ENCODE measurements at regions not wholly inside any gene's neighbourhood (a gene's known extent, or its start where the extent isn't known, plus 50 kb on each side); places are given as distances from the start of the nearest gene placed in this dataset.

DNA sequence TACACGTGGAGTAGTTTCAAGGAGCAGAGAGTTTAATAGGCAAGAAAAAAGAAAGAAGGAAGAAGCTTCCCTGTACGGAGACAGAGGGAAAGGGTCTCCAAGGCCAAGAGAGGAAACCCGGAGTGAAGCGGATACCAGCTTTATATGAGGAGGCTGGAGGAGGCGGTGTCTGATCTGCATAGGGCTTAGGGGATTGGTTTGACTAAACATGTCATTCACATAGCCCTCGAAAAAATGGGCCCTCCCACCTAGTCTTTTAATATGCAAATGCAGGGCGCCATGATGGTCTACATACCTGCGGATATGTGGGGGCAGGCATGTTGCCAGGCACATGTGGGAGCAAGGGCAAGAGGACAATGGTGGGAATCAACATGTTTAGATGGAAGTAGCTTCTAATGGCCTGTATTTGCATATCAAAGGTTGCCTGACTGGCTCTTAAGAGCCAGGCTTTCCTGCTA, 103.1 kb upstream of the UGT8 start:
- TF ChIP-seq, protein P1, sequence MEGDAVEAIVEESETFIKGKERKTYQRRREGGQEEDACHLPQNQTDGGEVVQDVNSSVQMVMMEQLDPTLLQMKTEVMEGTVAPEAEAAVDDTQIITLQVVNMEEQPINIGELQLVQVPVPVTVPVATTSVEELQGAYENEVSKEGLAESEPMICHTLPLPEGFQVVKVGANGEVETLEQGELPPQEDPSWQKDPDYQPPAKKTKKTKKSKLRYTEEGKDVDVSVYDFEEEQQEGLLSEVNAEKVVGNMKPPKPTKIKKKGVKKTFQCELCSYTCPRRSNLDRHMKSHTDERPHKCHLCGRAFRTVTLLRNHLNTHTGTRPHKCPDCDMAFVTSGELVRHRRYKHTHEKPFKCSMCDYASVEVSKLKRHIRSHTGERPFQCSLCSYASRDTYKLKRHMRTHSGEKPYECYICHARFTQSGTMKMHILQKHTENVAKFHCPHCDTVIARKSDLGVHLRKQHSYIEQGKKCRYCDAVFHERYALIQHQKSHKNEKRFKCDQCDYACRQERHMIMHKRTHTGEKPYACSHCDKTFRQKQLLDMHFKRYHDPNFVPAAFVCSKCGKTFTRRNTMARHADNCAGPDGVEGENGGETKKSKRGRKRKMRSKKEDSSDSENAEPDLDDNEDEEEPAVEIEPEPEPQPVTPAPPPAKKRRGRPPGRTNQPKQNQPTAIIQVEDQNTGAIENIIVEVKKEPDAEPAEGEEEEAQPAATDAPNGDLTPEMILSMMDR (IDR thresholded peaks at IDR 0.05; ENCODE audit: low read depth, low read length), result no peak

GRCh38 chr4:114497116-114497515, 101.5 kb upstream of the UGT8 start:
- TF ChIP-seq, protein P1 (IDR thresholded peaks at IDR 0.05; ENCODE audit: low read depth, low read length), result no peak
- DNase-seq (ENCODE audit: extremely low read depth, low read depth), result no peak

More for the DNA sequence above, 103.1 kb upstream of the UGT8 start:
- no peak for DNase-seq (ENCODE audit: extremely low read depth, low read depth)

DNA sequence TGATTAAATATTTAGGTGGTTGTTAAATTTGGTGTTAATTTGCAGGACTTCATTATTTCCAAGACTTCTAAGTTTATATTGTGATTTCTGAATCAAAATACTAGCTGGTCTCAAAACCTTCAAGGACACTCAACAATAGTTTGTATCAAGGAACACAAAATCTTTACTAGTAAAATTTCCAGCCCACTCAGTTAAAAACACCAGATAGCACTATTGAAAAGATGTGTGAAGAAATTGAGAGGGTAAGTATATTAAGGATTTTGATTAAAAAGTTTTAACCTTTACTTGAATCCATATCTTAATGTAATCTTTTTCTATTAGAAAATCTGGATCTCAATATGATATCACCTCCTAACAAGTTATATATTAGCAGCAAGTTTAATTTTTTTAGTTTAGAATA, 89.3 kb upstream of the UGT8 start:
- TF ChIP-seq, protein P1 (IDR thresholded peaks at IDR 0.05; ENCODE audit: low read depth, low read length), result no peak
- no peak for DNase-seq (ENCODE audit: extremely low read depth, low read depth)

GRCh38 chr4:114512595-114513295, 85.9 kb upstream of the UGT8 start:
- no peak for DNase-seq (ENCODE audit: extremely low read depth, low read depth)

GRCh38 chr4:114519368-114519767, 79.2 kb upstream of the UGT8 start:
- TF ChIP-seq, protein P1 (IDR thresholded peaks at IDR 0.05; ENCODE audit: low read depth, low read length), result no peak
- no peak for DNase-seq (ENCODE audit: extremely low read depth, low read depth)

More at GRCh38 chr4:114512595-114513295, 85.9 kb upstream of the UGT8 start:
- TF ChIP-seq, protein P1 (IDR thresholded peaks at IDR 0.05; ENCODE audit: low read depth, low read length), result no peak

DNA sequence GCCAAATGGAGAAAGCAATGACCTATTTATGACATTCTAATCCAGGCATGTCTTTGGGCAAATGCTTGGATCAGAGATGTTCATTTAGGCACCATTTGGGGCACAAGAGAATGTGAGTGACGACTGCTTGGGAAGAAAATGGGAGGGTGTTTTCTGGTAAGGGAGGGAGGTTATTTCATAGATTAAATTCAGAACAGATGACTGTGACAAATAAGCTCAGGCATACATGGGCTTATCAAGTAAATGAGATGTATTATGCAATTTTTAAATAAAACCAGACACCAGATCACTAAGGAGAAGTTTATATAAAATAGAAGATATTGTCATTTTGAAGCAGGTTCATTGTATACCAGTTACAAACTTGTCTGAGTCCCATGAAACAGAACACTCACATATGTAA, 71.4 kb upstream of the UGT8 start:
- no peak for DNase-seq (ENCODE audit: extremely low read depth, low read depth)
- TF ChIP-seq, protein P1 (IDR thresholded peaks at IDR 0.05; ENCODE audit: low read depth, low read length), result no peak

DNA sequence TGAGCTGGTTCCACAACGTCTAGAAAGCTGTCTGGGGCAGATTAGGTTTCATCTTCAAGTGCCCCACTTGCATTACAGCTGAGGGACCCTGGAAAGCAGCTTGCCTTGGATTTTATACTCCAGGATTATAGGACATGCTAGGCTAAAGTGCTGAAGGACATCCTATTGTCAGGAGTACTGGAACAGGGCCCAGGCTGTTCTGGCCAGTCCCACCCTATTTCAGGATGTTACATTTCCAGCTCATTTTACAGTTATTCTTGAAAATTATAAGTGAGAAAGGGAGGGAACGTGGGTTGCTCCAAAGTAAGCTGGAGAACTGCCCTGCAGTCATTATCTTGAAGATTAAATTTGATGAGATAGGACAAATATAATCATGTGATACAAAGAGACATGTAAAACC, 71.0 kb upstream of the UGT8 start:
- TF ChIP-seq, protein P1 (IDR thresholded peaks at IDR 0.05; ENCODE audit: low read depth, low read length), result no peak
- no peak for DNase-seq (ENCODE audit: extremely low read depth, low read depth)
